ENCODE measurements at regions not wholly inside any gene's neighbourhood (a gene's known extent, or its start where the extent isn't known, plus 50 kb on each side); places are given as distances from the start of the nearest gene placed in this dataset.

- TF ChIP-seq CTCF (IDR thresholded peaks at IDR 0.05) (no peak), POLR2A (IDR thresholded peaks at IDR 0.05) (no peak)
Measured at GRCh38 chr15:98381446-98381845, 266.9 kb upstream of the IGF1R start.
